ENCODE measurements at regions not wholly inside any gene's neighbourhood (a gene's known extent, or its start where the extent isn't known, plus 50 kb on each side); places are given as distances from the start of the nearest gene placed in this dataset.

- no peak for TF ChIP-seq EZH2 (IDR thresholded peaks at IDR 0.05; ENCODE audit: borderline replicate concordance, low read depth, low read length, severe bottlenecking)
- TF ChIP-seq CTCF (IDR thresholded peaks at IDR 0.05; ENCODE audit: extremely low read depth in 1 of 2, insufficient read depth in 1 of 2, low read depth in 1 of 2, low read length in 2 of 2), result no peak
- no peak for TF ChIP-seq POLR2A (IDR thresholded peaks at IDR 0.05; ENCODE audit: low read depth, low read length)
- TF ChIP-seq, protein P1, sequence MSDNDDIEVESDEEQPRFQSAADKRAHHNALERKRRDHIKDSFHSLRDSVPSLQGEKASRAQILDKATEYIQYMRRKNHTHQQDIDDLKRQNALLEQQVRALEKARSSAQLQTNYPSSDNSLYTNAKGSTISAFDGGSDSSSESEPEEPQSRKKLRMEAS (IDR thresholded peaks at IDR 0.05; ENCODE audit: insufficient read depth, insufficient read length), result no peak
- no peak for TF ChIP-seq MYC (IDR thresholded peaks at IDR 0.05; ENCODE audit: low read depth, low read length)
- no peak for TF ChIP-seq POLR2AphosphoS5 (IDR thresholded peaks at IDR 0.05; ENCODE audit: insufficient read depth, low read depth, low read length)
These were observed 456.8 kb downstream of the MAFB start for GRCh38 chr20:40232273-40232672.
